ENCODE measurements at regions not wholly inside any gene's neighbourhood (a gene's known extent, or its start where the extent isn't known, plus 50 kb on each side); places are given as distances from the start of the nearest gene placed in this dataset.

- POLR2A ChIA-PET = no interaction called here
- H3K79me2 ChIP-seq (ENCODE audit: insufficient read depth, low read length) = no peaks in the 10 kb centered on the region
- BruUV-seq (replicated peaks) = no TSS peak
Observed at GRCh38 chr12:58028294-58028693, 86.9 kb downstream of the ATP23 start.

GRCh38 chr12:58029260-58029659 is 87.9 kb downstream of the ATP23 start:
- Histone ChIP-seq H3K9ac (ENCODE audit: low read length) (no peak overlapping the region), H3K79me2 (ENCODE audit: insufficient read depth, low read length) (no peaks in the 10 kb centered on the region), H3K4me3 (replicated peaks in 1 of 2; ENCODE audit: low read depth in 1 of 2, low read length in 2 of 2) (no peak overlapping the region), H3K27me3 (ENCODE audit: insufficient read depth, low read length) (no peaks in the 10 kb centered on the region), H3K9me3 (ENCODE audit: control insufficient read depth in 1 of 2, insufficient read depth in 1 of 2, low read depth in 1 of 2, low read length in 2 of 2) (no peaks in the 10 kb centered on the region), H3K27ac (ENCODE audit: low read depth, low read length) (no peak overlapping the region), H3K36me3 (ENCODE audit: control insufficient read depth in 1 of 2, insufficient read depth in 2 of 2, low read length in 2 of 2) (no peaks in the 10 kb centered on the region), H3K9me2 (ENCODE audit: insufficient read depth) (no peaks in the 10 kb centered on the region), H2AFZ (ENCODE audit: low read depth, low read length, poor library complexity, severe bottlenecking) (no peak overlapping the region), H4K20me1 (ENCODE audit: insufficient read depth) (no peaks in the 10 kb centered on the region), H3K4me1 (ENCODE audit: control insufficient read depth in 1 of 2, insufficient read depth in 2 of 2, low read length in 2 of 2) (peaks cover 0 to 4% of the 10 kb centered on the region in 2 experiments; a peak in 1 of 4 replicates), H3K4me2 (ENCODE audit: low read length) (no peak overlapping the region)
- intact Hi-C loops (cut with micrococcal nuclease) = no loop called here
- no peak for DNase-seq (ENCODE audit: low read depth, low spot score)
- BruUV-seq (replicated peaks) = no TSS peak
- POLR2A ChIA-PET = no interaction called here
- CTCF ChIA-PET = no interaction called here
- ATAC-seq = no peak
- RAD21 ChIA-PET (ENCODE audit: low non-redundant PET in 1 of 2, low total read pairs in 2 of 2, uncharacterized antibody in 2 of 2, unreplicated experiment in 2 of 2) = no interaction called here
- TF ChIP-seq EGR1 (IDR thresholded peaks at IDR 0.05; ENCODE audit: low read depth) (no peak), FOSL1 (IDR thresholded peaks at IDR 0.05; ENCODE audit: low read depth) (no peak), YY1 (IDR thresholded peaks at IDR 0.05; ENCODE audit: extremely low read depth, insufficient replicate concordance, low read depth, low read length) (no peak), ZFX (IDR thresholded peaks at IDR 0.05) (no peak), CEBPB (IDR thresholded peaks at IDR 0.05; ENCODE audit: low read depth) (no peak), EZH2phosphoT487 (IDR thresholded peaks at IDR 0.05; ENCODE audit: borderline replicate concordance) (no peak), POLR2AphosphoS5 (IDR thresholded peaks at IDR 0.05; ENCODE audit: low read depth, low read length) (no peak), SRF (IDR thresholded peaks at IDR 0.05; ENCODE audit: low read depth) (no peak), ATF3 (IDR thresholded peaks at IDR 0.05) (no peak), REST (IDR thresholded peaks at IDR 0.05; ENCODE audit: low read depth) (no peak), SIN3A (IDR thresholded peaks at IDR 0.05; ENCODE audit: low read depth) (no peak), SP1 (IDR thresholded peaks at IDR 0.05; ENCODE audit: low read depth) (no peak), POLR2A (IDR thresholded peaks at IDR 0.05; ENCODE audit: borderline replicate concordance, extremely low read depth, insufficient read depth, insufficient read length) (no peak), CBX3 (IDR thresholded peaks at IDR 0.05; ENCODE audit: low read depth) (no peak), ZBTB33 (IDR thresholded peaks at IDR 0.05; ENCODE audit: extremely low read depth, insufficient replicate concordance, low read length) (no peak)

More at GRCh38 chr12:58028294-58028693, 86.9 kb downstream of the ATP23 start:
- ChIA-PET CTCF (no interaction called here), RAD21 (ENCODE audit: low non-redundant PET in 1 of 2, low total read pairs in 2 of 2, uncharacterized antibody in 2 of 2, unreplicated experiment in 2 of 2) (no interaction called here)
- no peak overlapping the region for H2AFZ ChIP-seq (ENCODE audit: low read depth, low read length, poor library complexity, severe bottlenecking)
- DNase-seq (ENCODE audit: low read depth, low spot score) (no peak), ATAC-seq (no peak)
- H4K20me1 ChIP-seq (ENCODE audit: insufficient read depth) = no peaks in the 10 kb centered on the region
- intact Hi-C loops (cut with micrococcal nuclease) = no loop called here
- no peaks in the 10 kb centered on the region for H3K9me2 ChIP-seq (ENCODE audit: insufficient read depth)
- H3K27me3 ChIP-seq (ENCODE audit: insufficient read depth, low read length) = no peaks in the 10 kb centered on the region
- H3K4me3 ChIP-seq (replicated peaks in 1 of 2; ENCODE audit: low read depth in 1 of 2, low read length in 2 of 2) = no peak overlapping the region
- TF ChIP-seq EGR1 (IDR thresholded peaks at IDR 0.05; ENCODE audit: low read depth) = no peak
- no peak for TF ChIP-seq ZNF274 (IDR thresholded peaks at IDR 0.05; ENCODE audit: low read depth, low read length)
- TF ChIP-seq EZH2phosphoT487 (IDR thresholded peaks at IDR 0.05; ENCODE audit: borderline replicate concordance) = no peak
- no peak for TF ChIP-seq CBX3 (IDR thresholded peaks at IDR 0.05; ENCODE audit: low read depth)
- no peak for TF ChIP-seq POLR2A (IDR thresholded peaks at IDR 0.05; ENCODE audit: borderline replicate concordance, extremely low read depth, insufficient read depth, insufficient read length)
- TF ChIP-seq SRF (IDR thresholded peaks at IDR 0.05; ENCODE audit: low read depth) = no peak
- TF ChIP-seq ZFX (IDR thresholded peaks at IDR 0.05) = no peak
- no peak for TF ChIP-seq FOSL1 (IDR thresholded peaks at IDR 0.05; ENCODE audit: low read depth)
- H3K27ac ChIP-seq (ENCODE audit: low read depth, low read length) = no peak overlapping the region
- no peak overlapping the region for H3K4me2 ChIP-seq (ENCODE audit: low read length)
- H3K9me3 ChIP-seq (ENCODE audit: control insufficient read depth in 1 of 2, insufficient read depth in 1 of 2, low read depth in 1 of 2, low read length in 2 of 2) = no peaks in the 10 kb centered on the region
- H3K9ac ChIP-seq (ENCODE audit: low read length) = no peak overlapping the region
- H3K4me1 ChIP-seq (ENCODE audit: control insufficient read depth in 1 of 2, insufficient read depth in 2 of 2, low read length in 2 of 2) = peaks cover 0 to 4% of the 10 kb centered on the region in 2 experiments; a peak in 1 of 4 replicates
- H3K36me3 ChIP-seq (ENCODE audit: control insufficient read depth in 1 of 2, insufficient read depth in 2 of 2, low read length in 2 of 2) = no peaks in the 10 kb centered on the region
